CD8-positive, alpha-beta memory T cell (primary cell): ENCODE measurements at regions not wholly inside any gene's neighbourhood (a gene's known extent, or its start where the extent isn't known, plus 50 kb on each side); places are given as distances from the start of the nearest gene placed in this dataset.
"Not testable (repeated sequence)": the region's sequence is repeated elsewhere in the genome, so short reads cannot be mapped to it uniquely, and the experiment has no call there.

ENCODE experiments used
- CTCF ChIA-PET: fragments of 350-600 bp; sonication (Branson Sonifier 250); formaldehyde crosslinking; loops from one replicate; lab custom pipeline; 2021; ENCODE audit warnings: antibody characterized with exemption; lab: Charles Lee
- POLR2A ChIA-PET: fragments of 350-600 bp; sonication (Branson Sonifier 250); formaldehyde crosslinking; loops from one replicate; lab custom pipeline; 2021; ENCODE audit warnings: antibody characterized with exemption; lab: Charles Lee
- DNase-seq, 5 donors: peaks; one replicate each; pipeline versions ENCODE4 v3.0.0 to v3.0.0-alpha.2; 2020 to 2022; ENCODE audit warnings: mixed read lengths in 1 of 5
- H3K27ac ChIP-seq: one replicate; pipeline ENCODE4 v1.7.0; 2013; ENCODE audit warnings: low read depth, mild to moderate bottlenecking, low read length, moderate library complexity
- H3K27me3 ChIP-seq: 2 replicates; pipeline ENCODE4 v1.7.0; 2013; ENCODE audit warnings: low read length, mild to moderate bottlenecking; ENCODE audit not compliant: insufficient read depth, poor library complexity, severe bottlenecking
- H3K36me3 ChIP-seq: 2 replicates; pipeline ENCODE4 v1.7.0; 2013; ENCODE audit warnings: mild to moderate bottlenecking, low read length, moderate library complexity; ENCODE audit not compliant: insufficient read depth
- H3K4me1 ChIP-seq: 2 replicates; pipeline ENCODE4 v1.7.0; 2013; ENCODE audit warnings: mild to moderate bottlenecking, low read length, moderate library complexity; ENCODE audit not compliant: insufficient read depth
- H3K4me3 ChIP-seq: 2 replicates; pipeline ENCODE4 v1.7.0; 2013; ENCODE audit warnings: mild to moderate bottlenecking, low read length
- H3K9me3 ChIP-seq: 2 replicates; pipeline ENCODE4 v1.7.0; 2013; ENCODE audit warnings: mild to moderate bottlenecking, low read length
- H3K27ac Mint-ChIP-seq, 8 donors: one replicate each; pipeline ENCODE4 v1.8.0; 2020 to 2021; ENCODE audit warnings: mixed read lengths in 8 of 8, mild to moderate bottlenecking in 6 of 8, inconsistent platforms in 3 of 8, moderate library complexity in 3 of 8
- H3K27me3 Mint-ChIP-seq, 2 donors: one replicate each; pipeline ENCODE4 v1.8.0; 2020 to 2021; ENCODE audit warnings: mixed read lengths in 2 of 2, mild to moderate bottlenecking in 1 of 2, moderate library complexity in 1 of 2
- H3K36me3 Mint-ChIP-seq, 3 donors: one replicate each; pipeline ENCODE4 v1.8.0; 2020 to 2021; ENCODE audit warnings: mixed read lengths in 3 of 3, inconsistent platforms in 1 of 3, mild to moderate bottlenecking in 1 of 3
- H3K4me1 Mint-ChIP-seq, 3 donors: one replicate each; pipeline ENCODE4 v1.8.0; 2020 to 2021; ENCODE audit warnings: mixed read lengths in 3 of 3, inconsistent platforms in 1 of 3, mild to moderate bottlenecking in 1 of 3
- H3K4me3 Mint-ChIP-seq, 7 donors: one replicate each; pipeline ENCODE4 v1.8.0; 2020 to 2021; ENCODE audit warnings: mixed read lengths in 7 of 7, mild to moderate bottlenecking in 6 of 7, moderate library complexity in 4 of 7, inconsistent platforms in 2 of 7
- H3K9me3 Mint-ChIP-seq, 5 donors: one replicate each; pipeline ENCODE4 v1.8.0; 2020 to 2022; ENCODE audit warnings: mixed read lengths in 5 of 5, mild to moderate bottlenecking in 3 of 5, moderate library complexity in 2 of 5, inconsistent platforms in 1 of 5

DNA sequence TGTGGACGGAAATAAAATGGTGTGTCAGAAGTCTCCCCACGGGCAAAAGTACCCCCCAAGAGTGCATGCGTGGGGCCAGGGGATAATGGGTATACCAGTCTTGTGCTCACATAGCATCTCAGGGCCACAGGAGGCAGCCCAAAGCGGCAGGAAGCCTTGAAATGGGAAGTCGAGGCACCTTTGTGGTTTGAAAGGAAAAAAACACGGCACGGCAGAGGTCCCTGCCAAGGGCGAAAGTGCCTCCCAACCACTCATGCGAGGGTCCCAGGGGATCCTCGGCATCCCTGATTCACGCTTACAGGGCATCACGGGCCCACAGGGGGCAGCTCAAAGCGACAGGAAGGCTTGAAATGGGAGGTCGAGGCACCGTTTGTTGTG, 583.2 kb downstream of the ALG10 start:
- ChIA-PET CTCF (no interaction called here), POLR2A (no interaction called here)
- H3K4me1 Mint-ChIP-seq, result no peaks in the 10 kb centered on the region
- no peaks in the 10 kb centered on the region for H3K9me3 ChIP-seq
- no peaks in the 10 kb centered on the region for H3K4me1 ChIP-seq
- DNase-seq, result no peak
- peaks cover 0 to 3% of the 10 kb centered on the region in 2 donors for H3K27me3 Mint-ChIP-seq
- H3K27ac Mint-ChIP-seq, result no peak overlapping the region
- H3K4me3 Mint-ChIP-seq, result no peak overlapping the region
- no peaks in the 10 kb centered on the region for H3K36me3 ChIP-seq
- peaks cover 8 to 64% (median 44%) of the 10 kb centered on the region in 5 donors for H3K9me3 Mint-ChIP-seq
- no peaks in the 10 kb centered on the region for H3K27me3 ChIP-seq
- no peak overlapping the region for H3K27ac ChIP-seq
- no peak overlapping the region for H3K4me3 ChIP-seq
- H3K36me3 Mint-ChIP-seq, result no peaks in the 10 kb centered on the region

DNA sequence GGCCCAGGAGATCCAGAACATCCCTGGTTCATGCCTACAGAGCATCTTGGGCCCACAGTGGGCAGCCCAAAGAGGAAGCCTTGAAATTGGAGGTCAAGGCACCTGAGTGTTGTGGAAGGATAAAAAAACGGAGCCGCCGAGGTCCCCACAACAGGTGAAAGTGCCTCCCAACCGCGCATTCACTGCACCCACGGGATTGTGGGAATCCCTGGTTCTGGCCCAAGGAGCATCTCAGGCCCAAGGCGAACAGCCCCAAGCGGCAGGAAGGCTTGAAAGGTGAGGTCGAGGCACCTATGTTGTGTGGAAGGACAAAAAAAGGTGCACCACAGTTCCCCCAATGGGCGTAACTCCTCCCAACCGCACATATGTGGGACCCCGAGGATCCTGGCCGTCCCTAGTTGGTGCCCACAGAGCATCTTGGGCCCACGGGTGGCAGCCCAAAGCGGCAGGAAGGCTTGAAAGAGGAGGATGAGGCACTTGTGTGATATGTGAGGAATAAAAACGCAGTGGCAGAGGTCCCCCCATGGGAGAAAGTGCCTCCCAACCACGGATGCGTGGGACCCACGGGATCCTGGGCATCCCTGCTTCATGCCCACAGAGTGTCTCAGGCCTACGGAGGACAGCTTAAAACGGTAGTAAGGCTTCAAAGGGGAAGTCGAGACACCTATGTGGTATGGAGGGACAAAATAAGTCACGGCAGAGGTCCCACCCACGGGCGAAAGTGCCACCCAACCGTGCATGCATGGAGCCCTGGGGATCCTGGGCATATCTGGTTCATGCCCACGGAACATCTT, 583.9 kb downstream of the ALG10 start:
- H3K27me3 Mint-ChIP-seq, result peaks cover 0 to 2% of the 10 kb centered on the region in 2 donors
- Histone ChIP-seq H3K4me1 (no peaks in the 10 kb centered on the region), H3K9me3 (no peaks in the 10 kb centered on the region), H3K36me3 (no peaks in the 10 kb centered on the region), H3K27me3 (no peaks in the 10 kb centered on the region), H3K27ac (no peak overlapping the region), H3K4me3 (no peak overlapping the region)
- DNase-seq, result no peak
- no peaks in the 10 kb centered on the region for H3K4me1 Mint-ChIP-seq
- H3K4me3 Mint-ChIP-seq, result no peak overlapping the region
- H3K36me3 Mint-ChIP-seq, result no peaks in the 10 kb centered on the region
- H3K27ac Mint-ChIP-seq, result no peak overlapping the region
- ChIA-PET CTCF (no interaction called here), POLR2A (no interaction called here)
- H3K9me3 Mint-ChIP-seq, result peaks cover 12 to 61% (median 41%) of the 10 kb centered on the region in 5 donors

DNA sequence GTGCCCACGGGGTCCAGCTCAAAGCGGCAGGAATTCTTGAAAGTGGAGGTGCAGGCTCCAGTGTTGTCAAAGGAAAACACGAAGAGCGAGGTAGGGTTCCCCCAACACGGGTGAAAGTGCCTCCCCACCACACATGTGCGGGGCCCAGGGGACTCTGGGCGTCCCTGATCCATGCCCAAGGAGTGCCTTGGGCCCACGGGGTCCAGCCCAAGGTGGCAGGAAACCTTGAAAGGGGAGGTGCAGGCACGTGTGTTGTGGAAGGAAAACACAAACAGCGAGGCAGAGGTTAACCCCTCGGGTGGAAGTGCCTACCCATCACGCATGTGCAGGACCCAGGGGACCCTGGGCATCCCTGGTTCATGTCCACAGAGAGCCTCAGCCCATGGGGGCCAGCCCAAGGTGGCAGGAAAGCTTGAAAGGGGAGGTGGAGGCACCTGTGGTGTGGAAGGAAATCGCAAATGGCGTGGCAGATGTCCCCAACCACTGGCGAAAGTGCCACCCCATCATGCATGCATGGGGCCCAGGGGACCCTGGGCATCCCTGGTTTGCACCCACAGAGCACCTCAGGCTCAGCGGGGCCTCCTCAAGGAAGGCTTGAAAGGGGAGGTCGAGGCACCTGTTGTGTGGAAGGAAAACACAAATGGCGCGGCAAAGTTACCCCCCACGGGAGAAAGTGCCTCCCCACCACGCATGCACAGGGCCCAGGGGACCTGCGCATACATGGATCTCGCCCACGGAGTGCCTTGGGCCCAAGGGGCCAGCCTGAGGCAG, 584.6 kb downstream of the ALG10 start:
- Histone ChIP-seq H3K4me1 (no peaks in the 10 kb centered on the region), H3K4me3 (no peak overlapping the region), H3K9me3 (no peaks in the 10 kb centered on the region), H3K27me3 (no peaks in the 10 kb centered on the region), H3K36me3 (no peaks in the 10 kb centered on the region), H3K27ac (no peak overlapping the region)
- peaks cover 11 to 61% (median 38%) of the 10 kb centered on the region in 5 donors for H3K9me3 Mint-ChIP-seq
- no peak overlapping the region for H3K4me3 Mint-ChIP-seq
- H3K27me3 Mint-ChIP-seq, result peaks cover 0 to 2% of the 10 kb centered on the region in 2 donors
- POLR2A ChIA-PET, result no interaction called here
- CTCF ChIA-PET, result no interaction called here
- H3K36me3 Mint-ChIP-seq, result no peaks in the 10 kb centered on the region
- DNase-seq, result peak in 1 of 5 donors; percentile 40
- H3K4me1 Mint-ChIP-seq, result no peaks in the 10 kb centered on the region
- no peak overlapping the region for H3K27ac Mint-ChIP-seq

DNA sequence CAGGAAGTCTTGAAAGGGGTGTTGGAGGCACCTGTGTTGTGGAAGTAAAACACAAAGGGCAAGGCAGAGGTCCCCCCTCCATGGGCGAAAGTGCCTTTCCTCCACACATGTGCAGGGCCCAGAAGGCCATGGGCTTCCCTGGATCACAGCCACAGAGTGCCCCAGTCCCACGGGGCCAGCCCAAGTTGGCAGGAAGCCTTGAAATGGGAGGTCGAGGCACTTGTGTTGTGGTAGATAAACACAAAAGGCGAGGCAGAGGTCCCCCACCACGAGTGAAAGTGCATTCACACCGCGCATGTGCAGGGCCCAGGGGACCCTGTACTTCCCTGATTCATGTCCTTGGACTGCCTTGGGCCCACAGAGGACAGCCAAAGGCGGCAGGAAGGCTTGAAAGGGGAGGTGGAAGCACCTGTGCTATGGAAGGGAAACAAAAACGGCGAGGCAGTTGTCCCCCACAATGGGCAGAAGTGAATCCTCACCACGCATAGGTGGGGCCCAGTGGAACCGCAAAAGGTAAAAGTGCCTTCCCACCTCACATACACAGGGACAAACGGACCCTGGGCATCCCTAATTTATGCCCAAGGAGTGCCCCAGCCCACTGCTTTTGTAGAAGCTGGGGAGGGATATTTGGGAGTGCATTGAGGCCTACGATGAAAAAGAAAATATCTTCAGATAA, 585.4 kb downstream of the ALG10 start:
- no peaks in the 10 kb centered on the region for H3K4me1 ChIP-seq
- no peaks in the 10 kb centered on the region for H3K36me3 Mint-ChIP-seq
- H3K27me3 ChIP-seq, result no peaks in the 10 kb centered on the region
- POLR2A ChIA-PET, result no interaction called here
- H3K4me3 Mint-ChIP-seq, result no peak overlapping the region
- no peaks in the 10 kb centered on the region for H3K36me3 ChIP-seq
- H3K9me3 ChIP-seq, result no peaks in the 10 kb centered on the region
- no peak overlapping the region for H3K27ac Mint-ChIP-seq
- no peak overlapping the region for H3K4me3 ChIP-seq
- H3K27me3 Mint-ChIP-seq, result peaks cover 0 to 2% of the 10 kb centered on the region in 2 donors
- no peak for DNase-seq
- H3K4me1 Mint-ChIP-seq, result no peaks in the 10 kb centered on the region
- H3K27ac ChIP-seq, result no peak overlapping the region
- CTCF ChIA-PET, result no interaction called here
- peaks cover 10 to 55% (median 40%) of the 10 kb centered on the region in 5 donors for H3K9me3 Mint-ChIP-seq

DNA sequence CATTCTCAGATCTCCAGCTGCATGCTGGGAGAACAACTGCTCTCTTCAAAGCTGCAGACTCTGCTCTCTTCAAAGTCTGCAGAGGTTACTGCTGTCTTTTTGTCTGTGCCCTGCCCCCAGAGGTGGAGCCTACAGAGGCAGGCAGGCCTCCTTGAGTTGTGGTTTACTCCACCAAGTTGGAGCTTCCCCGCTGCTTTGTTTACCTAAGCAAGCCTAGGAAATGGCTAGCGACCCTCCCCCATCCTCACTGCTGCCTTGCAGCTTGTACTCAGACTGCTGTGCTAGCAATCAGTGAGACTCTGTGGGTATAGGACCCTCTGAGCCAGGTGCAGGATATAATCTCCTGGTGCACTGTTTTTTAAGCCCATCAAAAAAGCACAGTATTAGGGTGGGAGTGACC, 591.7 kb downstream of the ALG10 start:
- H3K4me1 Mint-ChIP-seq, H3K27ac ChIP-seq, H3K27me3 ChIP-seq, H3K36me3 Mint-ChIP-seq, H3K4me1 ChIP-seq, H3K9me3 ChIP-seq, H3K4me3 Mint-ChIP-seq, CTCF ChIA-PET, H3K27me3 Mint-ChIP-seq, H3K27ac Mint-ChIP-seq, H3K4me3 ChIP-seq, POLR2A ChIA-PET, H3K36me3 ChIP-seq, DNase-seq: not testable (repeated sequence)
- H3K9me3 Mint-ChIP-seq, result peaks cover 15 to 55% (median 50%) of the 10 kb centered on the region in 5 donors

DNA sequence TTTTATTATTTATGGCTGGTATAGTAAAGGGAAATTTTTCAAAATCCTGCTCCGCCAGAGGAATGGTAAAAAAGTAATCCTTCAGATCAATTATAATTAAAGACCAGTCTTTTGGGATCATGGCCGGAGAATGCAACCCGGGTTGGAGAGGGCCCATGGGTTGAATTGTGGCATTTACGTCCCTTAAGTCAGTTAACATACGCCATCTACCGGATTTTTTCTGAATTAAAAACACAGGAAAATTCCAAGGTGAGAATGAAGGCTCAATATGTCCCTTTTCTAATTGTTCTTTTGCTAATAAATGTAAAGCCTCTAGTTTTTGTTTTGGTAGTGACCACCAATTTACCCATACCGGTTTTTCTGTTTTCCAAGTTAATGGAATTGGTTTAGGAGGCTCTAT, 602.8 kb downstream of the ALG10 start:
- H3K27me3 Mint-ChIP-seq, result no peaks in the 10 kb centered on the region
- H3K4me1 Mint-ChIP-seq, result no peaks in the 10 kb centered on the region
- Histone ChIP-seq H3K36me3 (no peaks in the 10 kb centered on the region), H3K4me3 (no peak overlapping the region), H3K27me3 (no peaks in the 10 kb centered on the region), H3K9me3 (no peaks in the 10 kb centered on the region), H3K27ac (no peak overlapping the region), H3K4me1 (no peaks in the 10 kb centered on the region)
- ChIA-PET CTCF (no interaction called here), POLR2A (no interaction called here)
- H3K9me3 Mint-ChIP-seq, result peaks cover 8 to 29% (median 19%) of the 10 kb centered on the region in 5 donors
- H3K36me3 Mint-ChIP-seq, result no peaks in the 10 kb centered on the region
- no peak overlapping the region for H3K4me3 Mint-ChIP-seq
- DNase-seq, result no peak
- no peak overlapping the region for H3K27ac Mint-ChIP-seq

DNA sequence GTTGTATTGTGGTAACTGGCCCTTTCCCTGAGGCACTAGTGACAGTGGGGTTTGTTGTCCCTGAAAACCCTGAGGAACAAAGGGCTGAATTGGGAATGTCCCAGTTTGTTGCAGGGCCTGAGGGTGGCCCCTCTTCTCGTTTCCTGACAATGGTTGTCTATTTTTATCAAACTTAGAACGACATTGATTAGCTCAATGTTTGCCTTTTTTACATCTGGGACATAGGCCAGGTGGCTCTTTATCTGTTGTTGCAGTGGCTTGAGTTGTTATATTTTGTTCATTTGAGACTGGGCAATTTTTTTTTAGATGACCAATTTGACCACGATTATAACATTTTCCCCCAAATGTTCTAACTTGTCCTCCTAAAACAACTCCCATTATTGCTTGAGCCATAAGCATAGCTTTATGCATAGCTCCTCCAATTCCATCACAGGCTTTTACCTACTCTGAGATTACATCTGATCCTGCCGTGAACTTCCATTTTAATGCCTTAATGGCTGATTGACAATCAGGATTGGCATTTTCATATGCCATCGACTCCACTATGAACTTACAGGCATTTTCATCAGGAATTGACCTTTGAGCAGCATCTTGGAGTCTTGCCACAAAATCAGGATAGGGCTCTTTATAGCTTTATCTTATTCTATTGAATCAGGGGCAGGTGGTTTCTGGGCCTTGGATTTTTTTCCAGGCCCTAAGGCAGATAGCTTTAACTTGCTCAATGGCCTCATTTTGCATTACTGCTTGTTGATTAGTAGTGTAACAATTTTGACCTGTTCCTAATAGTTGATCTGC, 604.3 kb downstream of the ALG10 start:
- CTCF ChIA-PET, result no interaction called here
- POLR2A ChIA-PET, result no interaction called here
- no peak overlapping the region for H3K27ac ChIP-seq
- Mint-ChIP-seq H3K4me1 (no peaks in the 10 kb centered on the region), H3K36me3 (no peaks in the 10 kb centered on the region), H3K27ac (no peak overlapping the region), H3K9me3 (peaks cover 10 to 29% (median 19%) of the 10 kb centered on the region in 5 donors), H3K27me3 (no peaks in the 10 kb centered on the region), H3K4me3 (no peak overlapping the region)
- no peaks in the 10 kb centered on the region for H3K27me3 ChIP-seq
- no peaks in the 10 kb centered on the region for H3K36me3 ChIP-seq
- H3K4me1 ChIP-seq, result no peaks in the 10 kb centered on the region
- DNase-seq, result no peak
- no peaks in the 10 kb centered on the region for H3K9me3 ChIP-seq
- H3K4me3 ChIP-seq, result no peak overlapping the region
